SK-N-MC (cell line): ENCODE measurements at regions not wholly inside any gene's neighbourhood (a gene's known extent, or its start where the extent isn't known, plus 50 kb on each side); places are given as distances from the start of the nearest gene placed in this dataset.

Experiments
- EZH2 ChIP-seq: fragments of 200-600 bp; sonication (generic); IDR thresholded peaks from one replicate; pipeline ENCODE4 v1.6.1; 2017; ENCODE audit warnings: antibody characterized with exemption
- POLR2AphosphoS5 ChIP-seq: IDR thresholded peaks from 2 replicates; pipeline ENCODE4 v1.6.1; 2012; ENCODE audit warnings: mild to moderate bottlenecking, low read depth, low read length, borderline replicate concordance

- TF ChIP-seq EZH2: no peak
- TF ChIP-seq POLR2AphosphoS5: no peak
These were observed 1157.5 kb upstream of the RAG2 start for GRCh38 chr11:37755521-37755920.
